ENCODE measurements at regions not wholly inside any gene's neighbourhood (a gene's known extent, or its start where the extent isn't known, plus 50 kb on each side); places are given as distances from the start of the nearest gene placed in this dataset.

DNA sequence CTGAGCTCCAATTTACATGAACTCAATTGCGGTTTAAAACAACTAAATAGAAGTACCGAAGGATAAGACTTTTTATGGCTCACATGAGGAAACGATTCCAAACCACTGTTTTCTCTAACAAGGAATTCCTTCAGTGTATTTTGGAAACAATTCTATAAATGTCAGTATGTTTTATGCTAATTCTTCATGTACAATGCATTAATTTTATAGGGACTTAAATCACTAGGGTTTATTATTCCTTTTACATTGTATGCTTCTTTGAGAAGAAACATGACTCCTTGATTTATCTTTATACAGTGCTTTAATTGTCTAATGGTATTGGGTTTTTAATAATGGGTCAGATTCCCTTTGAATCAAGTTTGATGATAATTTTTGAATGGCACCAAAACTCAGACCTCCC, 566.8 kb downstream of the EPHA4 start:
- TF ChIP-seq, protein P1, sequence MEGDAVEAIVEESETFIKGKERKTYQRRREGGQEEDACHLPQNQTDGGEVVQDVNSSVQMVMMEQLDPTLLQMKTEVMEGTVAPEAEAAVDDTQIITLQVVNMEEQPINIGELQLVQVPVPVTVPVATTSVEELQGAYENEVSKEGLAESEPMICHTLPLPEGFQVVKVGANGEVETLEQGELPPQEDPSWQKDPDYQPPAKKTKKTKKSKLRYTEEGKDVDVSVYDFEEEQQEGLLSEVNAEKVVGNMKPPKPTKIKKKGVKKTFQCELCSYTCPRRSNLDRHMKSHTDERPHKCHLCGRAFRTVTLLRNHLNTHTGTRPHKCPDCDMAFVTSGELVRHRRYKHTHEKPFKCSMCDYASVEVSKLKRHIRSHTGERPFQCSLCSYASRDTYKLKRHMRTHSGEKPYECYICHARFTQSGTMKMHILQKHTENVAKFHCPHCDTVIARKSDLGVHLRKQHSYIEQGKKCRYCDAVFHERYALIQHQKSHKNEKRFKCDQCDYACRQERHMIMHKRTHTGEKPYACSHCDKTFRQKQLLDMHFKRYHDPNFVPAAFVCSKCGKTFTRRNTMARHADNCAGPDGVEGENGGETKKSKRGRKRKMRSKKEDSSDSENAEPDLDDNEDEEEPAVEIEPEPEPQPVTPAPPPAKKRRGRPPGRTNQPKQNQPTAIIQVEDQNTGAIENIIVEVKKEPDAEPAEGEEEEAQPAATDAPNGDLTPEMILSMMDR (IDR thresholded peaks at IDR 0.05; ENCODE audit: unreplicated experiment): no peak
- no TSS peak for BruUV-seq (replicated peaks)
- intact Hi-C loops (cut with micrococcal nuclease): no loop called here
- DNase-seq (ENCODE audit: unreplicated experiment): no peak
- Mint-ChIP-seq H3K36me3 (ENCODE audit: insufficient read depth, unreplicated experiment) (no peaks in the 10 kb centered on the region), H3K27ac (ENCODE audit: low read depth, unreplicated experiment) (no peak overlapping the region), H3K9me3 (ENCODE audit: unreplicated experiment) (no peaks in the 10 kb centered on the region), H3K27me3 (ENCODE audit: insufficient read depth, unreplicated experiment) (no peaks in the 10 kb centered on the region), H3K4me3 (ENCODE audit: unreplicated experiment) (no peak overlapping the region), H3K4me1 (ENCODE audit: insufficient read depth, unreplicated experiment) (no peaks in the 10 kb centered on the region)
- CTCF ChIA-PET: no interaction called here
- POLR2A ChIA-PET: no interaction called here

DNA sequence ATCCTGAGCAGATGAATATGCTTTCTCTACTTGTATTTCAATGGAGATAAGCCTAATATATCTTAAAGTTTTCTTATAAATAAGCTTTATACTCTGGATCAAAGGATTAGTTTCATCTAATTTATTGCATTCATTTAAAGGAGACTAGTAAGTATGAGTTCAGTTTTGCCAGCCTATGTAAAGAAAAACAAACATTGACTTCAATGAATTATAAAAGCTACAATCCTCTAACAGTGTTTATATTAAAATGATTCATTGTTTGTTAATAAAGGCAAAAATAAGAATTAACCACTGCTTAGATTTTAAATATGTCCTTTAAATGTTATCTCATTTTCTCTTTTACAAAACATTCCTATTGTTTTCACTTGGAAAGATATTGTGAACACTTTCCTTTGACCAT, 566.0 kb downstream of the EPHA4 start:
- Mint-ChIP-seq H3K27ac (ENCODE audit: low read depth, unreplicated experiment) (no peak overlapping the region), H3K9me3 (ENCODE audit: unreplicated experiment) (no peaks in the 10 kb centered on the region), H3K27me3 (ENCODE audit: insufficient read depth, unreplicated experiment) (no peaks in the 10 kb centered on the region), H3K4me1 (ENCODE audit: insufficient read depth, unreplicated experiment) (no peaks in the 10 kb centered on the region), H3K4me3 (ENCODE audit: unreplicated experiment) (no peak overlapping the region), H3K36me3 (ENCODE audit: insufficient read depth, unreplicated experiment) (no peaks in the 10 kb centered on the region)
- ChIA-PET POLR2A (no interaction called here), CTCF (no interaction called here)
- TF ChIP-seq, protein P1 (IDR thresholded peaks at IDR 0.05; ENCODE audit: unreplicated experiment): no peak
- BruUV-seq (replicated peaks): no TSS peak
- intact Hi-C loops (cut with micrococcal nuclease): no loop called here
- no peak for DNase-seq (ENCODE audit: unreplicated experiment)

DNA sequence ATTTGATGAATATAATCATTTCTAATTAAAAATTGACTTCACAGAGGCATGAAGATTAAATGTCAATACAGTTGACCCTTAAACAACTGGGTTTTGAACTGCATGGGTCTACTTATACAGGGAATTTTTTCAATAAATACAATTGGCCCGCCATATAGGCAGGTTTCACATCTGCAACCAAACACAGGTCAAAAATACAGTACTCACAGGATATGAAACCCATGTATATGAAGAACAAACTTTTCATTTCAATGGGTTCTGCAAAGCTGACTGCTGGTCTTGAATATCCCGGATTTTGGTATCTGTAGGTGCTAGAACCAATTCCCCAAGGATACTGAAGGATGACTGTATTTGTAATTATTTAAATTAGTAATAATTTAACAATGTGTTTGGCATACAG, 555.6 kb downstream of the EPHA4 start:
- no TSS peak for BruUV-seq (replicated peaks)
- no peak for DNase-seq (ENCODE audit: unreplicated experiment)
- H3K36me3 Mint-ChIP-seq (ENCODE audit: insufficient read depth, unreplicated experiment): no peaks in the 10 kb centered on the region
- no peaks in the 10 kb centered on the region for H3K27me3 Mint-ChIP-seq (ENCODE audit: insufficient read depth, unreplicated experiment)
- H3K4me1 Mint-ChIP-seq (ENCODE audit: insufficient read depth, unreplicated experiment): no peaks in the 10 kb centered on the region
- no peak overlapping the region for H3K27ac Mint-ChIP-seq (ENCODE audit: low read depth, unreplicated experiment)
- POLR2A ChIA-PET: no interaction called here
- CTCF ChIA-PET: interaction anchor here (0.5 to 0.7 kb wide), 2 partner anchors 696 to 988 kb away, joined by 3 to 4 read pairs; no protein-coding TSS in a partner anchor
- H3K4me3 Mint-ChIP-seq (ENCODE audit: unreplicated experiment): no peak overlapping the region
- TF ChIP-seq, protein P1 (IDR thresholded peaks at IDR 0.05; ENCODE audit: unreplicated experiment): no peak
- no peaks in the 10 kb centered on the region for H3K9me3 Mint-ChIP-seq (ENCODE audit: unreplicated experiment)
- intact Hi-C loops (cut with micrococcal nuclease): no loop called here

GRCh38 chr2:221018262-221018661, 553.8 kb downstream of the EPHA4 start:
- intact Hi-C loops (cut with micrococcal nuclease): no loop called here
- Mint-ChIP-seq H3K4me1 (ENCODE audit: insufficient read depth, unreplicated experiment) (no peaks in the 10 kb centered on the region), H3K36me3 (ENCODE audit: insufficient read depth, unreplicated experiment) (no peaks in the 10 kb centered on the region), H3K4me3 (ENCODE audit: unreplicated experiment) (no peak overlapping the region), H3K27me3 (ENCODE audit: insufficient read depth, unreplicated experiment) (no peaks in the 10 kb centered on the region), H3K27ac (ENCODE audit: low read depth, unreplicated experiment) (no peak overlapping the region), H3K9me3 (ENCODE audit: unreplicated experiment) (no peaks in the 10 kb centered on the region)
- no TSS peak for BruUV-seq (replicated peaks)
- TF ChIP-seq, protein P1 (IDR thresholded peaks at IDR 0.05; ENCODE audit: unreplicated experiment): no peak
- ChIA-PET CTCF (no interaction called here), POLR2A (no interaction called here)
- no peak for DNase-seq (ENCODE audit: unreplicated experiment)
